Mucosa of gallbladder (tissue), 1 donor: ENCODE measurements at regions not wholly inside any gene's neighbourhood (a gene's known extent, or its start where the extent isn't known, plus 50 kb on each side); places are given as distances from the start of the nearest gene placed in this dataset.
A peak's percentile ranks its signal among the peaks of the same experiment; 100 is the strongest.

Source experiments
- DNase-seq: peaks from one replicate; pipeline ENCODE4 v3.0.0-alpha.2; 2020; ENCODE audit warnings: low spot score
- donor health status: DM: no; HTN: no; CAD: no.

DNA sequence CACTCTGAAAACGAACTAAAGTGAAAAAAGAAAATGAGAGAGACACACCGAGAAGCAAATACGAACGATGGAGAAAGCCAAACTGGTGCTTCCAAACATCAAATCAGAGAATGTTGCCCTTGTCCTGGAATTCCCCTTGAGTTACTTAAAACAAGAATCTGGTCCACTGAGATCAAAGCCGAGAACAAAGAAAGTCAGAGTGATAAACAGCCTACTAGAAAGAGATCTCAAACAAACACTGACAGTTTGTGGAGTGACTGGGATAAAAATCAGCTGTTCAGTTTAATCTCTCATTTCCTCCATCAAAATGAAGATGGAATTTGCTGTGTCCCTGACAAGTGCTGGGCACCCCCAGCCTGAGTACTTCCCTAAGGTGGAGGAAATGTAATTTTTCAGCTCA lies 582.6 kb downstream of the NR2F1-AS1 start:
- DNase-seq = no peak

- no peak for DNase-seq
Observed at GRCh38 chr5:92994392-92994791, 586.6 kb downstream of the NR2F1-AS1 start.

GRCh38 chr5:92992073-92992472 lies 588.9 kb downstream of the NR2F1-AS1 start:
- no peak for DNase-seq

DNA sequence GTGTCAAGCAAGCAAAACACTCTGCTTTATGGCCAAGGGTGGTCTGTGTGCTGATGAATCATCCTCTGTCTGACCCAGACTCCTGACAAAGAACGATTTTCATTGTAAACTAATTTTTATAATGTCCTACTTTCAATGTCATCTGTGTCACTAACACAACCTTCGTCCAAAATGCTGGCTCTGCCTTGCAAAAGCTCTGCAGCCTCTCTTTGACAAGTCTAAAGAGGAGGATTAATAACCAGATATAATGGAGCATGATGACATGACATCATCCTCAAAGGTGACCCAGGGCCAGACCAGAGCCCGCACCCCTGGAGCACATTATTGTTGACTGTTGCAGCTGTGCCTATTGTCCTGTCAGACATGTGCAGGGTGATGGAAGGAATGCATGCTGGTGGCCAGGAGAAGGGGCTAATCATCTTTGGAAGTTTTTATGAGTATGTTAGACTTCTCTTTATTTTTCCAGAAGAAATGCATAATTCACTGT lies 589.4 kb downstream of the NR2F1-AS1 start:
- DNase-seq = no peak

- DNase-seq = no peak
Observed at GRCh38 chr5:92990771-92991170, 590.2 kb downstream of the NR2F1-AS1 start.

GRCh38 chr5:92981001-92981400 lies 600.0 kb downstream of the NR2F1-AS1 start:
- DNase-seq = no peak

- no peak for DNase-seq
Observed at GRCh38 chr5:92980491-92980890, 600.5 kb downstream of the NR2F1-AS1 start.

GRCh38 chr5:92979716-92980115 lies 601.3 kb downstream of the NR2F1-AS1 start:
- DNase-seq = no peak

- DNase-seq = no peak
Observed at GRCh38 chr5:92977846-92978540, 603.0 kb downstream of the NR2F1-AS1 start.

- no peak for DNase-seq
Observed at GRCh38 chr5:92976156-92976555, 604.9 kb downstream of the NR2F1-AS1 start.

- no peak for DNase-seq
Observed at GRCh38 chr5:92969781-92970237, 611.2 kb downstream of the NR2F1-AS1 start.

DNA sequence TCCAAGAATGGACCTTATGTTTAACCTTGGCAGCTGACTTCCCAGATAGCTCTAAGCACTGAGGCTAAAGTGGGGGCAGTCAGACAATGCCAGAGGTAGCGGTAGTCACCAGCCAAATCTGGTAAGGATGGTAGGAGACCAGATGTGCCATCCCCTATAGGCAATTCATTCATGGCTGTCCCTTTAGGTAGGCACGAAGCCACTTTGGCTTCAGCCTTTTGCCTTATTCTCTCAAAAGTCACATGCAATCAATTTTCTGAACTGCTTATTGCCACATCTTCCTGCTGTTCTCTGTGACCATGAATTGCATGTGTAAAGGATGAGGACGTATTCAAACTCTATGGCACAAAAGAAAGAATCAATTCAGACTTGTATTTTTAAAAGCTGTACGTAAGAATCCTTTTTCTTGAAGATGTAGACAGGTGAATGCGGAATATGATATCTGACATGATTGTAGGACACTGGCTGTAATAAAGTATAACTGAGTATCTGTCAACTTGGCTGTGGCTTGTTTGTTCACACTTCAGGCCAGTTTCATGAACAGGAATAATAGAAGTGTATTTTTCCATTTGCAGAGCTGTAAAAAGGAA lies 611.7 kb downstream of the NR2F1-AS1 start:
- no peak for DNase-seq

DNA sequence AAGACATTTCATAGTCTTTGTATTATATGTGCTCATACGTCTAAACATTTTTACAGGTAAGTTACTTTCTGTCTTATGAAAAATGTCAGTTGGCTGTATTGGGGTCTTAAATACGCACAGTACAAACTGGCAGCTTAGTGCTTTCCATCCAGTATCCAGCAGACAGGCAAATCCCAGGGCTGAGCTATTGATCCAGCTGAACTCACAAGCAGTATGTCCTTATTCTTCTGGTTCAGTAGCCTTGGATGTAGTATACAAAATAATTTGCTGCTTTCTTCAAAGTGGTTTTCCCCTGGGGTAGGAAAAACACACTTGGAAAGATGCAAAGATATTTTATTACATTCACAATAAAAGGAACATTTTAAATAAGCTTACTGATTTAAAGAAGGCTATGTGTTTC lies 617.2 kb downstream of the NR2F1-AS1 start:
- no peak for DNase-seq

GRCh38 chr5:92962752-92963151 lies 618.3 kb downstream of the NR2F1-AS1 start:
- peak; percentile 32 for DNase-seq

DNA sequence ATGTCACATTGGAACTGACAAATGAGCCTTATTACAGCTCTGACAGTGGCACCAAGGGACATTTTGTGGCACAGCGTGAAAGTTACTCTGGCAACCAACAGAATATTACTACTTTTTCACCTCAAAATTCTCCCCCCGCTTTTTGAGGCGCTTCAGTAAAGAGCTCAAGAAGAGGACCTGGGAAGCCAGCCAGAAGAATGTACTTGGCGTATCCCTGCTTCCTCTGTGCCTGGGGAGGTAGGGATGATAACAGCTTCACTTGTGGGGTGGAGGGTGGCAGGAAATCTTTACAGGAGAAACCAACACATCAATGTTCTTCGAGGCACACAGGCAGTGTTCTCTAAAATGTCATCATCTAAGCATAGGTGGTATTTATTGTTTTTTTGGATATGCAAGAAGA lies 624.1 kb downstream of the NR2F1-AS1 start:
- DNase-seq = peak; percentile 25

DNA sequence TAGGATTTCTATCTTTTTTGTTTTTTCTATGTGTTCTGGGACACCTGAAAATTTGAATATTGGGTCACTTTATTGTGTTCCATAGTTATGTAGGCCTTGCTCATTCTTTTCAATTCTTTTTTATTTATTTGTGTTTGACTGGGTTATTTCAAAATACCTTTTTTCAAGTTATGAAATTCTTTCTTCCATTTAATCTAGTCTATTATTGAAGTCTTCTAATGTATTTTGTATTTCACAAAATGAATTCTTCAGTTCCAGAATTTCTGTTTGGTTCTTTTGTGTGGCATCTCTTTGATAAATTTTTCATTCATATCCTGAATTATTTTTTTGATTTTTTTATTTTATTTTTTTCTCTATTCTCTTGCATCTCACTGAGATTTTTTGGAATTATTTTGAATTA lies 628.8 kb downstream of the NR2F1-AS1 start:
- no peak for DNase-seq

- DNase-seq = no peak
Observed at GRCh38 chr5:92951746-92952145, 629.3 kb downstream of the NR2F1-AS1 start.

DNA sequence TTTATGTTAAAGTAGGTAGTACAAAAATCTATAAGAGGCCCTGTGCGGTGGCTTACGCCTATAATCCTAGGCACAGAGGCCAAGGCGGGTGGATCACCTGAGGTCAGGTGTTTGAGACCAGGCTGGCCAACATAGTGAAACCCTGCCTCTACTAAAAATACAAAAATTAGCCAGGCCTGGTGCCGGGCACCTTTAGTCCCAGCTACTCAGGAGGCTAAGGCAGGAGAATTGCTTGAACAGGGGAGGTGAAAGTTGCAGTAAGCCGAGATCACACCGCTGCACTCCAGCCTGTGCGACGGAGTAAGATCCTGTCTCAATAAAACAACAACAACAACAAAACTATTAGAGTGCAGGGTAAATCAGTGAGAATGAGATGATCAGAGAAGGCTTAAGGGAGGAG lies 634.5 kb downstream of the NR2F1-AS1 start:
- no peak for DNase-seq

DNA sequence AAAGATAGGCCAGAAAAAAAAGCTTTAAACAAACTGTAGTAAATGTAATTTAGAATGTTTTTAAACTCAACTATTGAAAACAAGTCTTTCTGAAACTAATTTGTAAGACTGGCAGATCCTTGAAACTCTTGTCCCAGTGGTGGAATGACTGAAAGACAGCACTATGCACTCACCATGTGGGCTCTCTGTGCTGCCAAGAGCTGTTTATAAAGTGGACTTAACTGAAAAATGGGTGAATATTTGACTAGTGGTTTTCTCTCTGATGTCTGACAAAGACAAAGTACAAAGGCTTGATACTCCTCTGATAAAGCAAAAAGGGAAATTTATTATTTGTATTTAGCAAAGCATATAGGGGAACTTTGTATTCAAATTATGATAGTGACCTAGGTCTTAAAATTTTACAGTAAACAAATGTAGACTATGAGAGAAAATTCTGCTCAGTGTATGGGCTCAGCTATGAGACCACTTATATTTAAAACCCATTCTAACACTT lies 635.4 kb downstream of the NR2F1-AS1 start:
- DNase-seq = peak; percentile 37

- DNase-seq = no peak
Observed at GRCh38 chr5:92944903-92945604, 636.0 kb downstream of the NR2F1-AS1 start.

DNA sequence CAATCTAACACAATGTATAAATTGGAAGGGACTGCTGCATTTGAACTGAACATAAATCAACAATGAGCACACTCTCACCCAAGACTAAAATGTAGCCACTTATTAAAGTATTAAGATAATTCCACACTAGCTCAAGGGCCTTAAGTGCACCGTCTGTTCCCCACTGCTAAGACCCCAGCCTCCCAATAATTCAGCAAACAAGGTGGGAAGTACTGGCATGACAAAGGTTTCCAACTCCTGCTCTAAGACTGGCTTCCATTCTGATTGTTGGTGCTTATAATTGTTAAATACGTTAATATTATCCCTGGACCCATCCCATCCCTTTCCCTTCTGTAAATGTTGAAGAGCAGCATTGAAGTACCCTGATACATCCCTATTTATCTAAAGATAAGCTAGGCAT lies 636.7 kb downstream of the NR2F1-AS1 start:
- no peak for DNase-seq

DNA sequence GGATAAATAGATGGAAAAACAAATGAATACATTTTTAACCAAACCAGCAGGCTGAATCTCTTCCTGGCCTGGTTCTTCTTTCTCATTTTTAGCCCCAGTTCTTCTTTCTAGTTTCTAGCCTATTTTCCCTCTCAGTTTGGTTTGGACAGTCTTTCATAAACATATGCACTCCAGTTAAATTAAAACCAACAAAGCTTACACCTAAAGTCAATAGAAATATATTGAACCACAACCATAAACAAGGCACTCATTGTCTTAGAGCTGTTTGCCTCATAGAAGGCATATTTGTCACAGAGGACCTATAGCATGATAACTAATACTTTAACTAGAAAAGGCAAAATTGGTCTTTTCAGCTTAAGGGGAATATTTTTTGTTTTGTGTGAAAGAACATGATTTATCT lies 638.3 kb downstream of the NR2F1-AS1 start:
- no peak for DNase-seq

- peak; percentile 28 for DNase-seq
Observed at GRCh38 chr5:92941806-92942205, 639.2 kb downstream of the NR2F1-AS1 start.
